Endothelial cell of umbilical vein (primary cell): ENCODE measurements at regions not wholly inside any gene's neighbourhood (a gene's known extent, or its start where the extent isn't known, plus 50 kb on each side); places are given as distances from the start of the nearest gene placed in this dataset.

Experiments used
- BruUV-seq: library from RNA; stranded (reverse); fragments of 400-500 nt; replicated peaks from 2 replicates; lab custom pipeline; 2021; lab: Mats Ljungman, UMichigan
- CTCF ChIA-PET: fragments of 300-600, 350-600 bp; sonication (Branson Sonifier 250); formaldehyde crosslinking; loops from one replicate; lab custom pipeline; 2021; ENCODE audit warnings: antibody characterized with exemption, inconsistent platforms; lab: Charles Lee
- POLR2A ChIA-PET: fragments of 300-600, 350-600 bp; sonication (Branson Sonifier 250); formaldehyde crosslinking; loops from one replicate; lab custom pipeline; 2021; ENCODE audit warnings: antibody characterized with exemption, inconsistent platforms; lab: Charles Lee
- DNase-seq: peaks from one replicate; pipeline ENCODE4 v3.0.0-alpha.2; 2011; ENCODE audit warnings: low read depth, low spot score
- FAIRE-seq: peaks from 2 replicates; lab custom pipeline; 2011; peaks lifted over from hg19 to GRCh38; lab: Jason Lieb, UNC
- H2AFZ ChIP-seq: 2 replicates; pipeline ENCODE4 v1.6.0; 2012; ENCODE audit warnings: low read depth, low read length, control low read depth, inconsistent platforms
- H3K27ac ChIP-seq: 2 replicates; pipeline ENCODE4 v1.5.1; 2011; ENCODE audit warnings: low read depth, mild to moderate bottlenecking, control low read depth, low read length, moderate library complexity; ENCODE audit not compliant: insufficient read depth
- H3K27me3 ChIP-seq, 2 experiments: 2 replicates each; pipeline versions ENCODE4 v1.6.0 to v1.6.1; 2011; ENCODE audit warnings: low read length in 2 of 2, mixed read lengths in 1 of 2; ENCODE audit not compliant: control insufficient read depth in 2 of 2, insufficient read depth in 2 of 2
- H3K36me3 ChIP-seq, 2 experiments: 2 replicates in 1 of 2; 3 replicates in 1 of 2; pipeline ENCODE4 v1.5.1; 2011; ENCODE audit warnings: low read length in 2 of 2, mild to moderate bottlenecking in 1 of 2, moderate library complexity in 1 of 2; ENCODE audit not compliant: control insufficient read depth in 2 of 2, insufficient read depth in 2 of 2; ENCODE audit errors: extremely low read depth in 1 of 2
- H3K4me1 ChIP-seq: 3 replicates; pipeline ENCODE4 v1.5.1; 2011; ENCODE audit warnings: mild to moderate bottlenecking, low read length; ENCODE audit not compliant: control insufficient read depth, insufficient read depth; ENCODE audit errors: extremely low read depth
- H3K4me2 ChIP-seq: 2 replicates; pipeline ENCODE4 v1.6.1; 2011; ENCODE audit warnings: low read length, control low read depth, mixed read lengths; ENCODE audit not compliant: insufficient read depth
- H3K4me3 ChIP-seq, 3 experiments: fragments of 200-600 bp in 1 of 3; sonication (generic), shearing (Covaris generic) in 1 of 3; replicated peaks in 1 of 3; 2 replicates each; pipeline ENCODE4 v1.5.1; 2011 to 2016; ENCODE audit warnings: control low read depth in 3 of 3, low read length in 3 of 3, mild to moderate bottlenecking in 2 of 3, inconsistent platforms in 1 of 3, low read depth in 1 of 3, moderate library complexity in 1 of 3; ENCODE audit not compliant: insufficient read depth in 1 of 3
- H3K79me2 ChIP-seq: 2 replicates; pipeline ENCODE4 v1.6.0; 2012; ENCODE audit warnings: low read length, inconsistent platforms; ENCODE audit not compliant: control insufficient read depth, insufficient read depth
- H3K9ac ChIP-seq: replicated peaks from 2 replicates; pipeline ENCODE3; 2011; ENCODE audit warnings: low read length, control low read depth; ENCODE audit not compliant: insufficient read depth; ENCODE audit errors: extremely low read depth
- H3K9me1 ChIP-seq: replicated peaks from 3 replicates; pipeline ENCODE4 v1.6.0; 2011; ENCODE audit warnings: mild to moderate bottlenecking, low read length; ENCODE audit not compliant: control insufficient read depth, insufficient read depth; ENCODE audit errors: extremely low read depth
- H3K9me3 ChIP-seq: replicated peaks from 2 replicates; pipeline ENCODE4 v1.5.1; 2012; ENCODE audit warnings: low read length, inconsistent platforms; ENCODE audit not compliant: control insufficient read depth, insufficient read depth
- H4K20me1 ChIP-seq: replicated peaks from 2 replicates; pipeline ENCODE3; 2011; ENCODE audit warnings: mild to moderate bottlenecking, low read length; ENCODE audit not compliant: control insufficient read depth, insufficient read depth; ENCODE audit errors: extremely low read depth
- EZH2 ChIP-seq: IDR thresholded peaks from 2 replicates; pipeline ENCODE4 v1.6.1; 2012; ENCODE audit warnings: borderline replicate concordance, low read depth, mild to moderate bottlenecking, moderate library complexity, low read length, inconsistent platforms; ENCODE audit not compliant: severe bottlenecking
- FOS ChIP-seq: IDR thresholded peaks from 2 replicates; pipeline ENCODE4 v1.6.1; 2011; ENCODE audit warnings: mild to moderate bottlenecking, low read length, moderate library complexity, borderline replicate concordance; ENCODE audit not compliant: insufficient read depth
- GATA2 ChIP-seq: IDR thresholded peaks from 2 replicates; pipeline ENCODE4 v1.7.0; 2011; ENCODE audit warnings: low read depth, mild to moderate bottlenecking, moderate library complexity, mixed read lengths, low read length; ENCODE audit not compliant: insufficient read length, insufficient read depth
- JUN ChIP-seq: IDR thresholded peaks from 2 replicates; pipeline ENCODE4 v1.6.1; 2011; ENCODE audit warnings: borderline replicate concordance, low read depth; ENCODE audit not compliant: insufficient read length, insufficient read depth
- MYC ChIP-seq: IDR thresholded peaks from one replicate; pipeline ENCODE4 v1.6.1; 2011; ENCODE audit warnings: mild to moderate bottlenecking, low read depth, low read length
- POLR2A ChIP-seq: IDR thresholded peaks from 2 replicates; pipeline ENCODE4 v1.6.1; 2012; ENCODE audit warnings: low read depth, mild to moderate bottlenecking, control low read depth, low read length
- POLR2AphosphoS5 ChIP-seq: IDR thresholded peaks from 2 replicates; pipeline ENCODE4 v1.6.1; 2012; ENCODE audit warnings: low read depth, mild to moderate bottlenecking, control low read depth, low read length, moderate library complexity; ENCODE audit not compliant: insufficient read depth
- dilution Hi-C: fragments of 300-500 bp; cut with MboI; formaldehyde crosslinking; loops from one replicate; pipeline ENCODE4 v1.15.0; 2019; ENCODE audit warnings: low sequenced_read_pairs; ENCODE audit not compliant: extremely low pct_ligation_motif_present
- intact Hi-C: fragments of 100-400 bp; cut with micrococcal nuclease; formaldehyde crosslinking; loops from one replicate; pipeline ENCODE4 v1.10.0; 2022
- TF ChIP-seq, protein P1 (sequence below), 2 donors: IDR thresholded peaks; 1 replicate in 1 of 2; 2 replicates in 1 of 2; pipeline ENCODE4 v1.5.1; 2011; ENCODE audit warnings: low read length in 2 of 2, mild to moderate bottlenecking in 2 of 2, moderate library complexity in 2 of 2, control low read depth in 1 of 2, inconsistent platforms in 1 of 2, low read depth in 1 of 2; ENCODE audit not compliant: insufficient read depth in 1 of 2; ENCODE audit errors: extremely low read depth in 1 of 2
- TF ChIP-seq, protein P2 (sequence below): IDR thresholded peaks from 2 replicates; pipeline ENCODE4 v1.6.1; 2011; ENCODE audit not compliant: insufficient read depth, insufficient read length

- CTCF ChIA-PET = no interaction called here
- Histone ChIP-seq H3K9me3 (no peaks in the 10 kb centered on the region), H3K27ac (no peak overlapping the region), H3K4me2 (no peak overlapping the region), H3K9me1 (no peaks in the 10 kb centered on the region), H3K36me3 (no peaks in the 10 kb centered on the region), H2AFZ (no peak overlapping the region), H3K9ac (no peak overlapping the region), H3K4me1 (peaks cover 34% of the 10 kb centered on the region), H3K4me3 (no peak overlapping the region), H3K27me3 (no peaks in the 10 kb centered on the region), H3K79me2 (no peaks in the 10 kb centered on the region), H4K20me1 (no peaks in the 10 kb centered on the region)
- FAIRE-seq (no peak), DNase-seq (no peak)
- intact Hi-C loops (loop anchor here (10.0 kb wide), 1 partner anchor 236 kb away; no protein-coding TSS in a partner anchor), dilution Hi-C loops (no loop called here)
- POLR2A ChIA-PET = no interaction called here
- TF ChIP-seq POLR2AphosphoS5 = no peak
- no peak for TF ChIP-seq FOS
- no peak for TF ChIP-seq GATA2
- TF ChIP-seq, protein P1, sequence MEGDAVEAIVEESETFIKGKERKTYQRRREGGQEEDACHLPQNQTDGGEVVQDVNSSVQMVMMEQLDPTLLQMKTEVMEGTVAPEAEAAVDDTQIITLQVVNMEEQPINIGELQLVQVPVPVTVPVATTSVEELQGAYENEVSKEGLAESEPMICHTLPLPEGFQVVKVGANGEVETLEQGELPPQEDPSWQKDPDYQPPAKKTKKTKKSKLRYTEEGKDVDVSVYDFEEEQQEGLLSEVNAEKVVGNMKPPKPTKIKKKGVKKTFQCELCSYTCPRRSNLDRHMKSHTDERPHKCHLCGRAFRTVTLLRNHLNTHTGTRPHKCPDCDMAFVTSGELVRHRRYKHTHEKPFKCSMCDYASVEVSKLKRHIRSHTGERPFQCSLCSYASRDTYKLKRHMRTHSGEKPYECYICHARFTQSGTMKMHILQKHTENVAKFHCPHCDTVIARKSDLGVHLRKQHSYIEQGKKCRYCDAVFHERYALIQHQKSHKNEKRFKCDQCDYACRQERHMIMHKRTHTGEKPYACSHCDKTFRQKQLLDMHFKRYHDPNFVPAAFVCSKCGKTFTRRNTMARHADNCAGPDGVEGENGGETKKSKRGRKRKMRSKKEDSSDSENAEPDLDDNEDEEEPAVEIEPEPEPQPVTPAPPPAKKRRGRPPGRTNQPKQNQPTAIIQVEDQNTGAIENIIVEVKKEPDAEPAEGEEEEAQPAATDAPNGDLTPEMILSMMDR (IDR thresholded peaks at IDR 0.05; ENCODE audit: extremely low read depth in 1 of 2, insufficient read depth in 1 of 2, low read depth in 1 of 2, low read length in 2 of 2) = no peak
- TF ChIP-seq MYC = no peak
- TF ChIP-seq, protein P2, sequence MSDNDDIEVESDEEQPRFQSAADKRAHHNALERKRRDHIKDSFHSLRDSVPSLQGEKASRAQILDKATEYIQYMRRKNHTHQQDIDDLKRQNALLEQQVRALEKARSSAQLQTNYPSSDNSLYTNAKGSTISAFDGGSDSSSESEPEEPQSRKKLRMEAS = no peak
- TF ChIP-seq JUN = no peak
- TF ChIP-seq POLR2A = no peak
- no peak for TF ChIP-seq EZH2
- no TSS peak for BruUV-seq
Measured at GRCh38 chr4:147339100-147339499, 141.8 kb upstream of the EDNRA start.
